Renal pelvis (tissue), 1 donor: ENCODE measurements at regions not wholly inside any gene's neighbourhood (a gene's known extent, or its start where the extent isn't known, plus 50 kb on each side); places are given as distances from the start of the nearest gene placed in this dataset.

Experiments used
- DNase-seq: peaks from one replicate; pipeline ENCODE4 v3.0.0-alpha.2; 2013

DNA sequence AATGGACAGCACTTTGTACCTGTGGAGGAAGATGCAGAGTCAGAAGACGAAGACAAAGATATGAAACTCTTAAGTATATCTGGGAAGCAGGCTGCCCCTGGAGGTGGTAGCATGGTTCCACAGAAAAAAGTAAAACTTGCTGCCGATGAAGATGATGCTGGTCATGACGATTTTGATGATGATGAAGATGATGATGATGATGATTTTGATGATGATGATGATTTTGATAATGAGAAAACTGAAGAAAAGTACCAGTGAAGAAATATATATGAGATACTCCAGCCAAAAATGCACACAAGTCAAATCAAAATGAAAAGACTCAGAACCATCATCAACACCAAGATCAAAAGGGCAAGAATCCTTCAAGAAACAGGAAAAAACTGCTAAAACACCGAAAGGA is 268.5 kb upstream of the EEF2KMT start:
- DNase-seq, result no peak

DNA sequence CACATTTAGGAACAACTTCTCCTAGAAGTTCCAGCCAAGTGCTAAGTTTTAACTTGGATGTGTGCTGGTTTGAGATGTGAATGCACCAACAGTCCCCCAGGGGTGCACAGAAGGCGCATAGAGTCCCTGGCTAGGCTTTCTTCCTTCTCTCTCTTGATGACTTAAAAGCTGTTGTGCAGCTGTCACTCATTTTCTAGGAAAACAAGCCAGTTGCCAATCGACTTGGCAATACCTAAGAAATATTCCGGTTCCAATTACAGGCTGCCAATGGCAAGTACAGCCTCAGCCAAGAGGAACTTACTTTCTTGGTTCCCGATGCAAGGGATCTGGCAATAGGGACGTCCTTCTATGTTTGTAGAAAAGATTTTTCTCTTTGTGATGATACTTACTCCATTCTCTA is 266.6 kb upstream of the EEF2KMT start:
- no peak for DNase-seq

- no peak for DNase-seq
These were observed 263.7 kb upstream of the EEF2KMT start for GRCh38 chr16:5361322-5361721.

DNA sequence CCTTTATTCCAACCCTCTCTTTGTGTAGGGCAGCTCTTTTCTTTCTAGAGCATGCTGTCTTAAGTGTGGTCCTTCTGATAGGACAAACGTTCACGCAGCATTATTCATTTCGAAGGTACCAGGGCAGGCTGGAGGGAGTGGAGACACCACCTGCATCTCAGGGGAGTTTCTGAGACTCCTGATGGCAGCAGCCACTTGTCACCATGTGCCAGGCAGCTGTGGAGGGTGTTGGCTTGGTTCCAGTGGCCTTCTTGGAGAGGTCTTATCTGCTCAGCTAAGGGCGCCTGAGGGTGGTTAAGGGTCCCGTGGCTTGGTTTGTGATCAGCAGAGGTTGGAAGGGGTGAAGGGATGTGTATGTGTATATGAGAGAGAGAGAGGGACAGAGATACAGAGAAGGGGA is 257.1 kb upstream of the EEF2KMT start:
- DNase-seq, result no peak

- no peak for DNase-seq
These were observed 252.3 kb upstream of the EEF2KMT start for GRCh38 chr16:5349670-5350517.

DNA sequence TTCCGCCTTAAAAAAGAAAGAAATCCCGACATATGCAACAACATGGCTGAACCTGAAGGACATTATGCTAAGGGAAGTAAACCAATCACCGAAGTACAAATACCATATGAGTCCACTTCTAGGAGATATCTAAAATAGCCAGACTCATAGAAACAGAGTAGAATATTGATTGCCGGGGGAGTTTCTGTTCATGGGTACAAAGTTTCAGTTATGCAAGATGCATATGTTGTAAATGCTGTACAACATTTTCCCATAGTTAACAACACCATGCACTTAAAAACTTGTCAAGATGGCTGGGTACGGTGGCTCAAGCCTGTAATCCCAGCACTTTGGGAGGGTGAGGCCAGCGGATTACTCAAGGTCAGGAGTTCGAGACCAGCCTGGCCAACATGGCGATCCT is 251.5 kb upstream of the EEF2KMT start:
- DNase-seq, result no peak

DNA sequence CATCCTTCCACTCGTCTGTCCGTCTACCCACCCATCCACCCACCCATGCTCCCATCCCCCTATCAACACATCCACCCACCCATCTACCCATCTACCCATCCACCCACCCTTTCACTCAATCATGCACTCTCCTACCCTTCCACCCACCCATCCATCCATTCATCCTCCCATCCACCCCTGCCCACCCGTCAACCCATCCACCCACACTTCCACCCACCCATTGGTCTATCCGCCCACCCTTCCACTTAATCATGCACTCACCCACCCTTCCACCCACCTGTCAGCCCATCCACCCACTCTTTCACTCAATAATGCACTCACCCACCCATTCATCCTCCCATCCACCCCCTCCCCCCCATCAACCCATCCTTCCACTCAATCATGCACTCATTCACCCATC is 250.0 kb upstream of the EEF2KMT start:
- no peak for DNase-seq

- DNase-seq, result no peak
These were observed 239.3 kb upstream of the EEF2KMT start for GRCh38 chr16:5336941-5337340.

- DNase-seq, result no peak
These were observed 236.4 kb upstream of the EEF2KMT start for GRCh38 chr16:5333991-5334390.

GRCh38 chr16:5333126-5333525 is 235.5 kb upstream of the EEF2KMT start:
- no peak for DNase-seq

DNA sequence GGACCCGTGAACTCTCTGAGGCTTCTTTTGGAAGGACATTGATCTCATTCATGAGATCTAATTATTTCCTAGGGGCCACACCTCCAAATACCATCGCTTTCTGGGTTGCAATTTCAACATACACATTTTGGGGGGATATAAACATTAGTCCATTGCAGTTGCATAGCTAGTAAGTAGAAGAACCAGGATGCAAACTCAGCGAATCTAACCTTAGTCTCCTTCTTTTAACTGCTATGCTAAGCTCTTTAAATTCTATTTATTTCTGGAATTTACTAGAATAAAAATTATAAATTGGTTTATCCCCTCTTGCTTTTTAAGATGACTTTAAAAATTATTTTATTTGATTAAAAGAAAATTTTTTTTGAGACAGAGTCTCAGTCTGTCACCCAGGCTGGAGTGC is 232.5 kb upstream of the EEF2KMT start:
- DNase-seq, result no peak

DNA sequence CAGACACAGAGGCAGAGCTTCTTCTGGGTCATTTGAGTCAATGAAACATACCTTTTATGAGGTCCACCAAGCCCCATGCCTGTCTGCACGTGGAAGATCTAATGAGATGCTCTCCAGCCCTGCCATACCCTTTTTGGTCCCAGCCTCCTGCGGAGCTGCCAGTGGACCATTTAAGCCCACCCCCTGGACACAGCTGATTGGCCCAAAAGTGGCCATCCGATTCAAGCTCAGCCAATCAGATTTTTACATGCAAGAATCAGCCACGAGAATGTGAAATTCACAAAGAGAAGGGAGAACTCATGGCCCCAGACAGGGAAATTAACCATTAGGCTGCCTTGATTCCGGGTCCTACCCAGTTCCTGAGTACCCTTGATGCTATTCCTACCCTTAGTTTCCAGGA is 231.0 kb upstream of the EEF2KMT start:
- DNase-seq, result no peak

- no peak for DNase-seq
These were observed 228.8 kb upstream of the EEF2KMT start for GRCh38 chr16:5326395-5326794.

DNA sequence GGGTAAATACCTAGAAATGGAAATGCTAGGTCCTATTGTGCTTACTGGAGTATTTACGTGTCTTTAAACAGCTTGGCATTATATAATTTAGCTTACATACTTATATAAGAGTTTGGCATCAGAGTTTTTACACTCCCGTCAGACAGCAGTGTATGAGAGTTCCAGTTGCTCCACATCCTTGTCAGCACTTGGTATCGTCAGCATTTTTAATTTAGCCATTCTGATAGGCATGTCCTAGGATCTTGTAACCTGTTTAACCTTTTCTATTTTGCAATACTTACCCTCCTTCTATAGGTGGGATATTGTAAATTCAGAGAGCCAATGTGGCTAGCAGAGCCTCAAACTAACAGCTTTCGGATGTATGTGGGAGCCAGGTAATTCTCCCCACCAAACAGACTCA is 228.3 kb upstream of the EEF2KMT start:
- no peak for DNase-seq

DNA sequence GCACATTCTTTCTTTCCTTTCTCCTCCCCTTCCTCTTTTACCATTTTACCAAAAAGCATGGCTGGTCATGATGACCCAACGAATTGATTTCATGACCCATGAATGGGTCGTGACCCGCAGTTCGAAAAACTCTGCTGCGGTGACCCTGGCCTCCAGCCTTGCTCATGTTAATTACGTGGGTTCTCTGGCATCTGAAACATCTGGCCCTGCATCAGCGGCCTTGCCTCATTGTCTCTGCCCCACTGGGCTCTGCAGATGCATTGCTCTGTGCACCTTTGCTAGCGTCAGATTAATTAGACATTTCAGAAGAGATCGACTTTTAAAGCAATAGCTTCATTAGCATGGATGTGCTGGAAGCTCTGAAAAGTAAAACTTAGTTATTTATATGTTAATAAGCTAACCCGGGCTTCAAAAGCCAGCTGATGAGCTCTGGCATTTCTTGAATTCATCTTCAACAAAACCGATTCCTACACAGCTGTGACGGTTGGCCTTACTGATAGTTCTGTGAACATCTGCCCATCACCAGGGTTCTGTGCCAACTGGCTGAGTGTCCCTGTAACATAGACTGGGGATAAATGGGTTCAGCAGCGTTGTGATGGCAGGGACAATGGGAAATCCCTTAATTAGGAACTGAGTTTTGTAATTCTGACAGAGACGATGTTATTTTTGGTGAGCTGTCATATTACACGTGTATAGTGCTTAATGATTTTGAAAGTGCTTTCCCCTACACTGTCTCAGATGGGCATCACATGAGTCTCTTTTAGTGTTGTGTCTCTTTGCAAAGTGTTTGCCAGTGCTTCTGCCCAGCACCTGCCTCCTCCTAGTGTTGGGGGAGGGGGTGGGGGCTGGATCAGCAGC is 225.9 kb upstream of the EEF2KMT start:
- no peak for DNase-seq

DNA sequence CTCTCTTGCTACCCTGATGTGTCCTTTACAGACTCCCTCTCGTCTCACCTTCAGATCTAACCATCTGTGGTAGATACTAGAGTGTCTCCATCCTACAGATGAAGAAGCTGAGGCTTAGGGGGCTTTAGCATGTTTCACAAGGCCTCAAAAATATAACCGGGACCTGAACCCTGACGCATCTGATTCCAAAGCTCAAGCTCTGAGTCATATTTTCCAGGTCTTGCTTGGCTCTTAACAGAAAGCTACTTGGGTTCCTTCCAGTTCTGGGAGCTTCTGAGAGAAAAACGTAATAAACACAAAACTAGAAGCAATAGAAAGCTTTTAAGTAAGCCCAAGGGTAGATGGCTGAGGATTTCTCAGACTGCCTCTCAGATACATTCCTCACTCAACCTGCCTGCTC is 224.3 kb upstream of the EEF2KMT start:
- DNase-seq, result no peak

- no peak for DNase-seq
These were observed 222.2 kb upstream of the EEF2KMT start for GRCh38 chr16:5319799-5320198.

DNA sequence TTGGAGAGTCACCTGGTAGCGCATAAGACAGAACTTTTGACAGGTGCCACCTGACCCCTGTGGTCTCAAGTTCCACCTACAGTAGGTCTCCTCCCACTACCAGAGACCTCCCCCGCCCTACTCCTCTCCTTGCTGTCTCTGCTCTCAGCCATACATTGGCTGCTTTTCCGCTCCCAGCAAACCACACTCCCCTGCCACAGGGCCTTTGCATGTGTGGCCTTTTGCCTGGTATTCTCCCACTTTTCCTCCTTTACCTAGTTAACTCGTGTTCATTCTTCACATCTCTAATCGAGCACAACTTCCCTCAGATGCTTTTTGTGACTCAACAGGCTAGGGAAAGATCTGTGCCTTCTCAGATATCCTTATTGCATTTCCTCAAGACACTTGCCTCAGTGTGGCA is 218.3 kb upstream of the EEF2KMT start:
- DNase-seq, result no peak

DNA sequence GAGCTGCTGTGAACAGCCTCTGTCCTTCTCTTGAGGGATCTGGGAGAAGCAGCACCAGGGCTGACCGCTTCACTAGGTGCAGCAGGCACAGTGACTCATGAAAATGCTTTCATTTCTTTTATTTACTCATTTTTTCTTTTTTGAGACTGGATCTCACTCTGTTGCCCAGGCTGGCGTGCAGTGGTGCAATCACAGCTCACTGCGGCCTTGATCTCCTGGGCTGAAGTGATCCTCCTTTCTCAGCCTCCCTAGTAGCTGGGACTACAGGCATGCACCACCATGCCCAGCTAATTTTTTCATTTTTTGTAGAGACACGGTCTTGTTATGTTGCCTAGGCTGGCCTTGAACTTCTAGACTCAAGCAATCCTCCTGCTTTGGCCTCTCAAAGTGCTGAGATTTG is 216.8 kb upstream of the EEF2KMT start:
- DNase-seq, result no peak

DNA sequence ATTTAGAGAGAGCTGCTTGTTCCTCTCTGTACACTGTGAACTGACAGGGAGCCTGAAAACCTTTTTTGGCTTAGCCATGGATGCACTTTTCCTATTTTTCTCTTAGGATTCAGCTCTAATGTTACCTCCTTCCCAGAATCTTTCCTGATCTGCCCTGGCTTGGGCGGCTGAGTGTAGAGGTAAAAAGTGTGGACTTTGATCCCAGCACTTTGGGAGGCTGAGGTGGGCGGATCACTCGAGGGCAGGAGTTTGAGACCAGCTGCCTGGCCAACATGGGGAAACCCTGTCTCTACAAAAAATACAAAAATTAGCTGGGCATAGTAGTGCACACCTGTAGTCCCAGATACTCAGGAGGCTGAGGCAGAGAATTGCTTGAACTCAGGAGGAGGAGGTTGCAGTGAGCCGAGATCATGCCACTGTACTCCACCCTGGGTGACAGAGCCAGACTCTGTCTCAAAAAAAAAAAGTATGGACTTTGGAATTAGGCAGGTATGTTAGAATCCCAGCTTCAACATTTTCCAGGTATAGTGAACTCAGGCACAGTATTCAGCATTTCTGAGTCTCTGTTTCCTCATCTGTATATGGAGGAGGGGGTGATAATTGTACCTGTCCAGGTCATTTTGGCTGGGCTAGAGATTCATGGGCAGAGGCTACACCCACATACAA is 212.5 kb upstream of the EEF2KMT start:
- DNase-seq, result no peak

DNA sequence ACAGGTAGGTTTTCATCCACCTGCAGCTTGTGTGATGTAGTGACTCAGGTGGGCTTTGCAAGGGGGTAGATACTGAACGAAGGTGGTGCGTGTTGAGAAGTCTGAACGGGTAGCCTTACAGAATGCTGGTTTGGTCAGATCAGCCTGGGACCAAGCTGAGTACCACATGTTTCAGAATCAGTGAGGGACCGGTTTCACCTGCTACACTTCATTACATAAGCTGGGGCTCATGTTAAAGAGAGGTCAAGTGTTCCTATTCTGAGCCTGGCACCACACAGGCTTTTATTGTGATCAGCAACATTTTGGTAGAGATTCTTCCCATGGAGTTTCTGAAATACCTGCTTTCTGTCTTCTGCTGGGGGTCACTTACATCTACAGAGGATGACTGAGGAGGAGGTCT is 207.4 kb upstream of the EEF2KMT start:
- no peak for DNase-seq

- no peak for DNase-seq
These were observed 204.9 kb upstream of the EEF2KMT start for GRCh38 chr16:5302372-5303114.
